ENCODE measurements at regions not wholly inside any gene's neighbourhood (a gene's known extent, or its start where the extent isn't known, plus 50 kb on each side); places are given as distances from the start of the nearest gene placed in this dataset.

DNA sequence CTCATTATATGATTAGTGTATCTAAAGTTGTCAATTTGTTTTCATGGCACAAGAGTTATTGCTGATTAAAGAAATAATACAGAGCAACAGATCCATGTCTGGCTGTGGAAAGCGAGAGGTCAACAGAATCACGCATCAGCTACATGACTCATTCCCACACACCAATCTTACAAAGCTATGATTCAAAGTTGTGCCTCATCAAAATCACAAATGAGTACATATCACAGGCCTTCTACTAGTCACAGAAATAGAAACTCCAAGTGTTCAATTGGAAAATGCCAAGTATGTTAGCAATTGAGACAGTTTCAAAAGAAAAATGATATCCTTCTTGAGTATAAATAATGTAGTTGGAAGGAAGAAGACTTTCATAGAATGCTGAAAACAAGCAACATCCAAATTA lies 57.8 kb upstream of the NKAIN2 start:
- TF ChIP-seq, protein P1, sequence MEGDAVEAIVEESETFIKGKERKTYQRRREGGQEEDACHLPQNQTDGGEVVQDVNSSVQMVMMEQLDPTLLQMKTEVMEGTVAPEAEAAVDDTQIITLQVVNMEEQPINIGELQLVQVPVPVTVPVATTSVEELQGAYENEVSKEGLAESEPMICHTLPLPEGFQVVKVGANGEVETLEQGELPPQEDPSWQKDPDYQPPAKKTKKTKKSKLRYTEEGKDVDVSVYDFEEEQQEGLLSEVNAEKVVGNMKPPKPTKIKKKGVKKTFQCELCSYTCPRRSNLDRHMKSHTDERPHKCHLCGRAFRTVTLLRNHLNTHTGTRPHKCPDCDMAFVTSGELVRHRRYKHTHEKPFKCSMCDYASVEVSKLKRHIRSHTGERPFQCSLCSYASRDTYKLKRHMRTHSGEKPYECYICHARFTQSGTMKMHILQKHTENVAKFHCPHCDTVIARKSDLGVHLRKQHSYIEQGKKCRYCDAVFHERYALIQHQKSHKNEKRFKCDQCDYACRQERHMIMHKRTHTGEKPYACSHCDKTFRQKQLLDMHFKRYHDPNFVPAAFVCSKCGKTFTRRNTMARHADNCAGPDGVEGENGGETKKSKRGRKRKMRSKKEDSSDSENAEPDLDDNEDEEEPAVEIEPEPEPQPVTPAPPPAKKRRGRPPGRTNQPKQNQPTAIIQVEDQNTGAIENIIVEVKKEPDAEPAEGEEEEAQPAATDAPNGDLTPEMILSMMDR (IDR thresholded peaks at IDR 0.05) = no peak
- TF ChIP-seq POLR2A (IDR thresholded peaks at IDR 0.05) = no peak
